ENCODE measurements at regions not wholly inside any gene's neighbourhood (a gene's known extent, or its start where the extent isn't known, plus 50 kb on each side); places are given as distances from the start of the nearest gene placed in this dataset.

GRCh38 chr3:88732186-88732585 lies 375.2 kb upstream of the EPHA3 start:
- in situ Hi-C loops (cut with HindIII; ENCODE audit: low pct_unique_long_range_greater_than_20kb, low sequenced_read_pairs) (no loop called here), intact Hi-C loops (cut with micrococcal nuclease; ENCODE audit: unreplicated experiment) (no loop called here)
- no peak overlapping the region for H3K4me3 ChIP-seq (ENCODE audit: low read depth in 2 of 2, low read length in 2 of 2)
- H3K27me3 ChIP-seq (ENCODE audit: control insufficient read depth, insufficient read depth, low read length): no peaks in the 10 kb centered on the region
- H3K27ac ChIP-seq (ENCODE audit: low read length): no peak overlapping the region
- DNase-seq (ENCODE audit: low read depth, low spot score) (no peak), ATAC-seq (no peak)
- ChIA-PET CTCF (no interaction called here), POLR2A (no interaction called here)
- TF ChIP-seq CTCF (IDR thresholded peaks at IDR 0.05) (no peak), POLR2AphosphoS5 (IDR thresholded peaks at IDR 0.05; ENCODE audit: low read depth, low read length) (no peak), TCF7L2 (IDR thresholded peaks at IDR 0.05; ENCODE audit: low read depth, low read length) (no peak), SIN3A (IDR thresholded peaks at IDR 0.05; ENCODE audit: borderline replicate concordance, insufficient read depth, low read depth, low read length) (no peak), REST (IDR thresholded peaks at IDR 0.05; ENCODE audit: insufficient read depth in 1 of 2, low read depth in 2 of 2, low read length in 1 of 2) (no peak)
- H3K4me1 ChIP-seq (ENCODE audit: control insufficient read depth, insufficient read depth, low read length): no peaks in the 10 kb centered on the region
- no TSS peak for BruUV-seq (replicated peaks)
- no peaks in the 10 kb centered on the region for H3K9me3 ChIP-seq (ENCODE audit: control insufficient read depth, insufficient read depth, low read depth, low read length)
- no peaks in the 10 kb centered on the region for H3K36me3 ChIP-seq (ENCODE audit: control insufficient read depth, insufficient read depth, low read length)

- in situ Hi-C loops (cut with HindIII; ENCODE audit: low pct_unique_long_range_greater_than_20kb, low sequenced_read_pairs) (no loop called here), intact Hi-C loops (cut with micrococcal nuclease; ENCODE audit: unreplicated experiment) (no loop called here)
- no peak overlapping the region for H3K27ac ChIP-seq (ENCODE audit: low read length)
- H3K9me3 ChIP-seq (ENCODE audit: control insufficient read depth, insufficient read depth, low read depth, low read length): no peaks in the 10 kb centered on the region
- no peaks in the 10 kb centered on the region for H3K4me1 ChIP-seq (ENCODE audit: control insufficient read depth, insufficient read depth, low read length)
- no peaks in the 10 kb centered on the region for H3K27me3 ChIP-seq (ENCODE audit: control insufficient read depth, insufficient read depth, low read length)
- TF ChIP-seq POLR2AphosphoS5 (IDR thresholded peaks at IDR 0.05; ENCODE audit: low read depth, low read length) (no peak), SIN3A (IDR thresholded peaks at IDR 0.05; ENCODE audit: borderline replicate concordance, insufficient read depth, low read depth, low read length) (no peak)
- ChIA-PET CTCF (no interaction called here), POLR2A (no interaction called here)
- no peak for DNase-seq (ENCODE audit: low read depth, low spot score)
- BruUV-seq (replicated peaks): no TSS peak
- no peak for ATAC-seq
- H3K4me3 ChIP-seq (ENCODE audit: low read depth in 2 of 2, low read length in 2 of 2): no peak overlapping the region
- H3K36me3 ChIP-seq (ENCODE audit: control insufficient read depth, insufficient read depth, low read length): no peaks in the 10 kb centered on the region
These were observed 365.3 kb upstream of the EPHA3 start for GRCh38 chr3:88742106-88742505.

GRCh38 chr3:88742674-88743507 lies 364.5 kb upstream of the EPHA3 start:
- intact Hi-C loops (cut with micrococcal nuclease; ENCODE audit: unreplicated experiment) (no loop called here), in situ Hi-C loops (cut with HindIII; ENCODE audit: low pct_unique_long_range_greater_than_20kb, low sequenced_read_pairs) (no loop called here)
- DNase-seq (ENCODE audit: low read depth, low spot score) (no peak), ATAC-seq (no peak)
- TF ChIP-seq CTCF (IDR thresholded peaks at IDR 0.05) (no peak), POLR2AphosphoS5 (IDR thresholded peaks at IDR 0.05; ENCODE audit: low read depth, low read length) (no peak), SIN3A (IDR thresholded peaks at IDR 0.05; ENCODE audit: borderline replicate concordance, insufficient read depth, low read depth, low read length) (no peak), REST (IDR thresholded peaks at IDR 0.05; ENCODE audit: insufficient read depth in 1 of 2, low read depth in 2 of 2, low read length in 1 of 2) (no peak), TCF7L2 (IDR thresholded peaks at IDR 0.05; ENCODE audit: low read depth, low read length) (no peak)
- no peaks in the 10 kb centered on the region for H3K27me3 ChIP-seq (ENCODE audit: control insufficient read depth, insufficient read depth, low read length)
- H3K27ac ChIP-seq (ENCODE audit: low read length): no peak overlapping the region
- H3K9me3 ChIP-seq (ENCODE audit: control insufficient read depth, insufficient read depth, low read depth, low read length): no peaks in the 10 kb centered on the region
- no TSS peak for BruUV-seq (replicated peaks)
- no peaks in the 10 kb centered on the region for H3K4me1 ChIP-seq (ENCODE audit: control insufficient read depth, insufficient read depth, low read length)
- CTCF ChIA-PET: no interaction called here
- POLR2A ChIA-PET: no interaction called here
- H3K4me3 ChIP-seq (ENCODE audit: low read depth in 2 of 2, low read length in 2 of 2): no peak overlapping the region
- H3K36me3 ChIP-seq (ENCODE audit: control insufficient read depth, insufficient read depth, low read length): no peaks in the 10 kb centered on the region

All from Panc1 (cell line).